A673 (cell line): ENCODE measurements at regions not wholly inside any gene's neighbourhood (a gene's known extent, or its start where the extent isn't known, plus 50 kb on each side); places are given as distances from the start of the nearest gene placed in this dataset.

Experiments used
- BruUV-seq: library from RNA; stranded (reverse); fragments of 400-500 nt; replicated peaks from 2 replicates; lab custom pipeline; 2021; lab: Mats Ljungman, UMichigan
- CTCF ChIA-PET: fragments of 300-600 bp; sonication (Branson Sonifier 250); formaldehyde crosslinking; loops from one replicate; lab custom pipeline; 2022; ENCODE audit warnings: antibody characterized with exemption; lab: Charles Lee
- POLR2A ChIA-PET: fragments of 300-600 bp; sonication (Branson Sonifier 250); formaldehyde crosslinking; loops from one replicate; lab custom pipeline; 2022; ENCODE audit warnings: antibody characterized with exemption; ENCODE audit not compliant: low non-redundant PET; lab: Charles Lee
- DNase-seq: peaks from one replicate; pipeline ENCODE4 v3.0.0-alpha.2; 2015; ENCODE audit warnings: low spot score
- H3K27ac ChIP-seq: fragments of 200-600 bp; sonication (generic); 2 replicates; pipeline ENCODE4 v1.5.1; 2016; ENCODE audit warnings: mixed run types, low read depth, mild to moderate bottlenecking, mixed read lengths, antibody characterized with exemption, low read length; ENCODE audit not compliant: poor library complexity, severe bottlenecking
- H3K27me3 ChIP-seq: fragments of 200-600 bp; sonication (generic); replicated peaks from 2 replicates; pipeline ENCODE4 v1.6.1; 2017; ENCODE audit warnings: mixed run types, low read depth, mild to moderate bottlenecking, mixed read lengths, antibody characterized with exemption, low read length; ENCODE audit not compliant: insufficient read depth, poor library complexity
- H3K36me3 ChIP-seq: fragments of 200-600 bp; sonication (generic); 2 replicates; pipeline ENCODE4 v1.6.1; 2016; ENCODE audit warnings: mixed run types, mild to moderate bottlenecking, mixed read lengths, antibody characterized with exemption, low read length; ENCODE audit not compliant: insufficient read depth, poor library complexity, severe bottlenecking
- H3K4me1 ChIP-seq: fragments of 200-600 bp; sonication (generic); 2 replicates; pipeline ENCODE4 v1.6.1; 2017; ENCODE audit warnings: mixed run types, mild to moderate bottlenecking, mixed read lengths, antibody characterized with exemption, low read length; ENCODE audit not compliant: insufficient read depth, poor library complexity, severe bottlenecking
- H3K4me3 ChIP-seq: fragments of 200-600 bp; sonication (generic); 2 replicates; pipeline ENCODE4 v1.5.1; 2016; ENCODE audit warnings: low read depth, mixed run types, mild to moderate bottlenecking, mixed read lengths, low read length; ENCODE audit not compliant: poor library complexity, severe bottlenecking
- H3K9me3 ChIP-seq: fragments of 200-600 bp; sonication (generic); 2 replicates; pipeline ENCODE4 v1.6.1; 2016; ENCODE audit warnings: mixed run types, low read depth, mild to moderate bottlenecking, mixed read lengths, antibody characterized with exemption, low read length; ENCODE audit not compliant: poor library complexity, severe bottlenecking
- EZH2 ChIP-seq: fragments of 200-600 bp; sonication (generic); IDR thresholded peaks from 2 replicates; pipeline ENCODE4 v1.6.1; 2017; ENCODE audit warnings: borderline replicate concordance, low read depth, mild to moderate bottlenecking, mixed read lengths, antibody characterized with exemption, low read length; ENCODE audit not compliant: poor library complexity, severe bottlenecking
- intact Hi-C: fragments of 100-400 bp; cut with micrococcal nuclease; formaldehyde crosslinking; loops from one replicate; pipeline ENCODE4 v1.10.0; 2022; ENCODE audit not compliant: unreplicated experiment
- TF ChIP-seq, protein P1 (sequence below): fragments of 300-800, 200-600 bp; sonication (generic); conservative IDR thresholded peaks from 2 replicates; pipeline ENCODE4 v1.5.1; 2017; ENCODE audit warnings: low read depth, mild to moderate bottlenecking, antibody characterized with exemption, low read length, moderate library complexity, mixed read lengths

DNA sequence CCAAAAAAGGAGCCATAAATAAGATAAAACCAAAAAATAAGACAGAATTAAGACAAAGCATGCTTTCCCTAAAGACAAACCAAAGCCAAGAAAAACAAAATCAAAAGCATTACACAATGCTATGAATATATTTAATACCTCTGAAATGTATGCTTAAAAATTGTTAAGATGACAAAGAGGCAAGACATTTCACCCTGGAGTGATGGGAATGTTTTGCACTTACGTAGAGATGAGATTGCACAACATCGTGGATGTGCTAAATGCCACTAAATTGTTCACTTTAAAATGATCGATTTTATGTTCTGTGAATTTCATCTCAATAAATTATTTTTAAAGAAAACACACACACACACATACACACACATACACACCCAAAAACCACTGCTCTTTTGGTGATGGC lies 386.6 kb upstream of the KLHL29 start:
- POLR2A ChIA-PET: no interaction called here

DNA sequence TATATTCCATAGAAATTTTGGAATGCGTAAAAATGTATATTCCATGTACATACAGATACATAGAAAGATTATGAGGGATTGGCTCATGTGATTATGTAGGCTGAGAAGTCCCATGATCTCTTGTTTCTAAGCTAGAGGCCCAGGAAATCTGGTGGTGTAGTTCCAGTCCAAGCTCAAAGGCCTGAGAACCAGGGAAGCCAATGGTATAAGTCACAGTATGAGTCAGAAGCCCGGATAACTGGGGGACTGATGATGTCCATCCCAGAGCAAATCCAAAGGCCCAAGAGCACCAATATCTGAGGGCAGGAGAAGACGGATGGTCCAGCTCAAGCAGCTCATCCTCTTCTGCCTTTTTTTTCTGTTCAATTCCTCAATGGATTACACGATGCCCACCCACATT lies 385.0 kb upstream of the KLHL29 start:
- BruUV-seq: no TSS peak

More for the DNA sequence above, 386.6 kb upstream of the KLHL29 start:
- DNase-seq: no peak
- Histone ChIP-seq H3K36me3 (no peaks in the 10 kb centered on the region), H3K27me3 (no peaks in the 10 kb centered on the region), H3K4me1 (no peaks in the 10 kb centered on the region), H3K9me3 (no peaks in the 10 kb centered on the region), H3K4me3 (no peak overlapping the region), H3K27ac (no peak overlapping the region)
- intact Hi-C loops: no loop called here
- BruUV-seq: no TSS peak
- CTCF ChIA-PET: no interaction called here
- TF ChIP-seq, protein P1, sequence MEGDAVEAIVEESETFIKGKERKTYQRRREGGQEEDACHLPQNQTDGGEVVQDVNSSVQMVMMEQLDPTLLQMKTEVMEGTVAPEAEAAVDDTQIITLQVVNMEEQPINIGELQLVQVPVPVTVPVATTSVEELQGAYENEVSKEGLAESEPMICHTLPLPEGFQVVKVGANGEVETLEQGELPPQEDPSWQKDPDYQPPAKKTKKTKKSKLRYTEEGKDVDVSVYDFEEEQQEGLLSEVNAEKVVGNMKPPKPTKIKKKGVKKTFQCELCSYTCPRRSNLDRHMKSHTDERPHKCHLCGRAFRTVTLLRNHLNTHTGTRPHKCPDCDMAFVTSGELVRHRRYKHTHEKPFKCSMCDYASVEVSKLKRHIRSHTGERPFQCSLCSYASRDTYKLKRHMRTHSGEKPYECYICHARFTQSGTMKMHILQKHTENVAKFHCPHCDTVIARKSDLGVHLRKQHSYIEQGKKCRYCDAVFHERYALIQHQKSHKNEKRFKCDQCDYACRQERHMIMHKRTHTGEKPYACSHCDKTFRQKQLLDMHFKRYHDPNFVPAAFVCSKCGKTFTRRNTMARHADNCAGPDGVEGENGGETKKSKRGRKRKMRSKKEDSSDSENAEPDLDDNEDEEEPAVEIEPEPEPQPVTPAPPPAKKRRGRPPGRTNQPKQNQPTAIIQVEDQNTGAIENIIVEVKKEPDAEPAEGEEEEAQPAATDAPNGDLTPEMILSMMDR: no peak
- TF ChIP-seq EZH2: no peak

DNA sequence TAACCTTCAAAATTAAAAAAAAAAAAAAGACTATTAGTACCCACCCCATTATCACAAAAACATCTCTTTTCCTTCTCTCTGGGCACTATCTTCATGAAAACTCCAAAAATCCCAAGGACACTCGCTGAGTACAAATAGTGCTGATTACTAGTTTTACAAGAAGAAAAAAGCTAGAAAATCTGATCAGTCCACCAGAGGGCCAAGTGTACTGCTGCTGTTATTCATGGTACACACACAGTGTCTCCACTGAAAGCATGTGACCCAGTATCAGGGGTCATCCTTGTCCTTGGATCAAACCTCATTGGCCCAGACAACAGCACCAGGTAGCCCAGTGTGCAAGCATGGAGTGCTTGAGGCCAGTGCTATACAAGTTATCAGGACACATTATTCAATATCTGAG lies 382.7 kb upstream of the KLHL29 start:
- H3K27ac ChIP-seq: no peak overlapping the region
- BruUV-seq: no TSS peak
- no peaks in the 10 kb centered on the region for H3K9me3 ChIP-seq
- no peaks in the 10 kb centered on the region for H3K4me1 ChIP-seq
- H3K4me3 ChIP-seq: no peak overlapping the region
- DNase-seq: no peak
- H3K27me3 ChIP-seq: peaks cover 3% of the 10 kb centered on the region
- TF ChIP-seq EZH2: no peak
- TF ChIP-seq, protein P1: no peak
- POLR2A ChIA-PET: no interaction called here
- no peaks in the 10 kb centered on the region for H3K36me3 ChIP-seq
- CTCF ChIA-PET: interaction anchor here (0.7 kb wide), 1 partner anchor 684 kb away, joined by 3 read pairs; no protein-coding TSS in a partner anchor
- intact Hi-C loops: no loop called here

More for the DNA sequence above, 385.0 kb upstream of the KLHL29 start:
- Histone ChIP-seq H3K27ac (no peak overlapping the region), H3K27me3 (peaks cover 3% of the 10 kb centered on the region), H3K4me1 (no peaks in the 10 kb centered on the region), H3K36me3 (no peaks in the 10 kb centered on the region), H3K4me3 (no peak overlapping the region), H3K9me3 (no peaks in the 10 kb centered on the region)
- ChIA-PET POLR2A (no interaction called here), CTCF (no interaction called here)
- no peak for DNase-seq
- intact Hi-C loops: no loop called here
- no peak for TF ChIP-seq EZH2
- TF ChIP-seq, protein P1: no peak
